ENCODE measurements at regions not wholly inside any gene's neighbourhood (a gene's known extent, or its start where the extent isn't known, plus 50 kb on each side); places are given as distances from the start of the nearest gene placed in this dataset.
A peak's percentile ranks its signal among the peaks of the same experiment; 100 is the strongest.

- Histone ChIP-seq H3K4me3 (ENCODE audit: low read length) (no peak overlapping the region), H3K4me2 (ENCODE audit: low read length) (no peak overlapping the region), H3F3A (ENCODE audit: insufficient read depth, low read length, poor library complexity, severe bottlenecking) (no peaks in the 10 kb centered on the region), H3K9me3 (ENCODE audit: low read length) (no peaks in the 10 kb centered on the region), H2AFZ (ENCODE audit: low read depth, low read length) (no peak overlapping the region), H3K9ac (ENCODE audit: low read length) (no peak overlapping the region), H3K36me3 (ENCODE audit: insufficient read depth, low read length) (no peaks in the 10 kb centered on the region), H3K27me3 (ENCODE audit: insufficient read depth, low read depth, low read length) (no peaks in the 10 kb centered on the region), H3K27ac (ENCODE audit: low read length) (no peak overlapping the region), H4K20me1 (ENCODE audit: insufficient read depth) (no peaks in the 10 kb centered on the region), H3K9me2 (ENCODE audit: insufficient read depth, low read length) (no peaks in the 10 kb centered on the region), H3K79me2 (replicated peaks; ENCODE audit: insufficient read depth, low read length) (no peaks in the 10 kb centered on the region)
- TF ChIP-seq POLR2AphosphoS5 (IDR thresholded peaks at IDR 0.05): no peak
- no peak for TF ChIP-seq TAF1 (IDR thresholded peaks at IDR 0.05; ENCODE audit: low read depth)
- TF ChIP-seq MXI1 (conservative IDR thresholded peaks at IDR 0.05; ENCODE audit: poor library complexity, severe bottlenecking): no peak
- peak; percentile 74 for TF ChIP-seq CTCF (IDR thresholded peaks at IDR 0.05; ENCODE audit: poor library complexity, severe bottlenecking)
- no peak for TF ChIP-seq EP300 (conservative IDR thresholded peaks at IDR 0.05; ENCODE audit: poor library complexity, severe bottlenecking)
- TF ChIP-seq REST (IDR thresholded peaks at IDR 0.05; ENCODE audit: borderline replicate concordance): no peak
- no peak for TF ChIP-seq EZH2 (IDR thresholded peaks at IDR 0.05; ENCODE audit: borderline replicate concordance, insufficient read depth, low read length, poor library complexity, severe bottlenecking)
- TF ChIP-seq SMC3 (conservative IDR thresholded peaks at IDR 0.05; ENCODE audit: poor library complexity): peak; percentile 81
- peak; percentile 64 for TF ChIP-seq RAD21 (conservative IDR thresholded peaks at IDR 0.05)
Observed at GRCh38 chr20:57092112-57092899, 174.1 kb downstream of the BMP7 start.

- H3K9ac ChIP-seq (ENCODE audit: low read length): no peak overlapping the region
Observed at GRCh38 chr20:57092900-57093530, 173.4 kb downstream of the BMP7 start.

More at GRCh38 chr20:57092900-57093530, 173.4 kb downstream of the BMP7 start:
- Histone ChIP-seq H4K20me1 (ENCODE audit: insufficient read depth) (no peaks in the 10 kb centered on the region), H3K4me2 (ENCODE audit: low read length) (no peak overlapping the region), H3K27me3 (ENCODE audit: insufficient read depth, low read depth, low read length) (no peaks in the 10 kb centered on the region), H3K79me2 (replicated peaks; ENCODE audit: insufficient read depth, low read length) (no peaks in the 10 kb centered on the region), H3K36me3 (ENCODE audit: insufficient read depth, low read length) (no peaks in the 10 kb centered on the region), H3K9me2 (ENCODE audit: insufficient read depth, low read length) (no peaks in the 10 kb centered on the region), H3K9me3 (ENCODE audit: low read length) (no peaks in the 10 kb centered on the region), H2AFZ (ENCODE audit: low read depth, low read length) (no peak overlapping the region), H3K4me3 (ENCODE audit: low read length) (no peak overlapping the region), H3K27ac (ENCODE audit: low read length) (no peak overlapping the region), H3F3A (ENCODE audit: insufficient read depth, low read length, poor library complexity, severe bottlenecking) (no peaks in the 10 kb centered on the region)
- TF ChIP-seq MXI1 (conservative IDR thresholded peaks at IDR 0.05; ENCODE audit: poor library complexity, severe bottlenecking) (no peak), TAF1 (IDR thresholded peaks at IDR 0.05; ENCODE audit: low read depth) (no peak), SMC3 (conservative IDR thresholded peaks at IDR 0.05; ENCODE audit: poor library complexity) (no peak), EZH2 (IDR thresholded peaks at IDR 0.05; ENCODE audit: borderline replicate concordance, insufficient read depth, low read length, poor library complexity, severe bottlenecking) (no peak), REST (IDR thresholded peaks at IDR 0.05; ENCODE audit: borderline replicate concordance) (no peak)
